NCI-H1092 (cell line): ENCODE measurements at regions not wholly inside any gene's neighbourhood (a gene's known extent, or its start where the extent isn't known, plus 50 kb on each side); places are given as distances from the start of the nearest gene placed in this dataset.

Experiments used
- DNase-seq: peaks from one replicate; lab custom pipeline; 2025; lab: John Stamatoyannopoulos, UW

GRCh38 chr17:57174591-57174990 is 81.7 kb upstream of the MSI2 start:
- no peak for DNase-seq

- DNase-seq = no peak
Observed at GRCh38 chr17:57178839-57179238, 77.5 kb upstream of the MSI2 start.

GRCh38 chr17:57182621-57183020 is 73.7 kb upstream of the MSI2 start:
- no peak for DNase-seq

- DNase-seq = peak; percentile 51
Observed at GRCh38 chr17:57186226-57187019, 69.9 kb upstream of the MSI2 start.

GRCh38 chr17:57187391-57187790 is 68.9 kb upstream of the MSI2 start:
- DNase-seq = no peak

- DNase-seq = no peak
Observed at GRCh38 chr17:57195785-57196460, 60.4 kb upstream of the MSI2 start.

GRCh38 chr17:57197466-57198071 is 58.8 kb upstream of the MSI2 start:
- no peak for DNase-seq

- DNase-seq = no peak
Observed at GRCh38 chr17:57201481-57201880, 54.8 kb upstream of the MSI2 start.

- DNase-seq = no peak
Observed at GRCh38 chr17:57203040-57203439, 53.3 kb upstream of the MSI2 start.
